HCT116 (cell line): ENCODE measurements at regions not wholly inside any gene's neighbourhood (a gene's known extent, or its start where the extent isn't known, plus 50 kb on each side); places are given as distances from the start of the nearest gene placed in this dataset.

ENCODE experiments used
- ATAC-seq: fragments of 200-7000 bp; cut with Tn5 transposase; 2 replicates; pipeline ENCODE4 v1.9.1; 2020; ENCODE audit warnings: mild to moderate bottlenecking, moderate library complexity
- BruUV-seq: library from RNA; stranded (reverse); fragments of 400-500 nt; replicated peaks from 2 replicates; lab custom pipeline; 2021; lab: Mats Ljungman, UMichigan
- CTCF ChIA-PET: fragments of 300-600 bp; sonication (Branson Sonifier 250); formaldehyde crosslinking; loops from one replicate; lab custom pipeline; 2021; ENCODE audit warnings: antibody characterized with exemption; lab: Charles Lee
- POLR2A ChIA-PET: fragments of 300-600, 350-600 bp; sonication (Branson Sonifier 250); formaldehyde crosslinking; loops from one replicate; lab custom pipeline; 2021; ENCODE audit warnings: antibody characterized with exemption; lab: Charles Lee
- RAD21 ChIA-PET, 2 experiments: fragments of 300-600 bp; sonication (Branson Sonifier 250); formaldehyde crosslinking; loops; one replicate each; lab custom pipeline; 2023; ENCODE audit warnings: low total read pairs in 2 of 2; ENCODE audit not compliant: uncharacterized antibody in 2 of 2, unreplicated experiment in 2 of 2, low non-redundant PET in 1 of 2; lab: Charles Lee
- DNase-seq: peaks from one replicate; pipeline ENCODE4 v3.0.0-alpha.2; 2010; ENCODE audit warnings: low read depth, low spot score
- H2AFZ ChIP-seq: fragments of 200-600 bp; shearing (Covaris generic), sonication (generic); 2 replicates; pipeline ENCODE4 v1.6.1; 2017; ENCODE audit warnings: low read depth, mixed run types, mixed read lengths, antibody characterized with exemption, low read length; ENCODE audit not compliant: poor library complexity, severe bottlenecking
- H3K27ac ChIP-seq: 2 replicates; pipeline ENCODE4 v1.5.1; 2012; ENCODE audit warnings: low read depth, low read length
- H3K27me3 ChIP-seq: fragments of 200-600 bp; sonication (generic); 2 replicates; pipeline ENCODE4 v1.6.1; 2016; ENCODE audit warnings: mixed run types, low read length, mixed read lengths; ENCODE audit not compliant: insufficient read depth
- H3K36me3 ChIP-seq, 2 experiments: fragments of 200-500 bp in 1 of 2; fragments of 200-600 bp in 1 of 2; sonication (Bioruptor generic) in 1 of 2; sonication (generic) in 1 of 2; 2 replicates each; pipeline versions ENCODE4 v1.5.1 to v1.6.1; 2014 to 2016; ENCODE audit warnings: low read length in 2 of 2, inconsistent platforms in 1 of 2, mixed read lengths in 1 of 2, mixed run types in 1 of 2; ENCODE audit not compliant: insufficient read depth in 2 of 2, control insufficient read depth in 1 of 2
- H3K4me1 ChIP-seq, 2 experiments: fragments of 200-600 bp in 1 of 2; sonication (generic) in 1 of 2; 2 replicates each; pipeline versions ENCODE4 v1.5.1 to v1.6.1; 2012 to 2017; ENCODE audit warnings: low read length in 2 of 2, inconsistent platforms in 1 of 2, mild to moderate bottlenecking in 1 of 2, mixed read lengths in 1 of 2, mixed run types in 1 of 2, moderate library complexity in 1 of 2; ENCODE audit not compliant: insufficient read depth in 2 of 2, control insufficient read depth in 1 of 2
- H3K4me2 ChIP-seq: fragments of 200-600 bp; sonication (generic); 2 replicates; pipeline ENCODE4 v1.6.1; 2017; ENCODE audit warnings: mixed run types, low read length, mixed read lengths
- H3K4me3 ChIP-seq, 2 experiments: fragments of 200-600 bp in 1 of 2; sonication (generic) in 1 of 2; replicated peaks in 1 of 2; 2 replicates each; pipeline ENCODE4 v1.5.1; 2011 to 2016; ENCODE audit warnings: low read length in 2 of 2, control low read depth in 1 of 2, low read depth in 1 of 2, mild to moderate bottlenecking in 1 of 2, mixed read lengths in 1 of 2, mixed run types in 1 of 2
- H3K79me2 ChIP-seq: fragments of 200-600 bp; sonication (generic); 2 replicates; pipeline ENCODE4 v1.6.1; 2017; ENCODE audit warnings: mild to moderate bottlenecking, mixed run types, low read length, moderate library complexity, mixed read lengths; ENCODE audit not compliant: insufficient read depth
- H3K9ac ChIP-seq: fragments of 200-600 bp; sonication (generic); 2 replicates; pipeline ENCODE4 v1.6.1; 2016; ENCODE audit warnings: low read length, mixed read lengths
- H3K9me2 ChIP-seq: fragments of 200-600 bp; sonication (generic), shearing (Covaris generic); 2 replicates; pipeline ENCODE4 v1.6.1; 2017; ENCODE audit warnings: mixed run types, mild to moderate bottlenecking, moderate library complexity; ENCODE audit not compliant: insufficient read depth
- H3K9me3 ChIP-seq, 2 experiments: fragments of 200-500 bp in 1 of 2; fragments of 200-600 bp in 1 of 2; sonication (Bioruptor generic) in 1 of 2; sonication (generic) in 1 of 2; 2 replicates each; pipeline ENCODE4 v1.6.1; 2014 to 2017; ENCODE audit warnings: low read length in 2 of 2, mixed read lengths in 2 of 2, inconsistent platforms in 1 of 2, low read depth in 1 of 2, mild to moderate bottlenecking in 1 of 2, mixed run types in 1 of 2, moderate library complexity in 1 of 2; ENCODE audit not compliant: control insufficient read depth in 1 of 2, insufficient read depth in 1 of 2
- H4K20me1 ChIP-seq: fragments of 200-600 bp; sonication (generic), shearing (Covaris generic); 2 replicates; pipeline ENCODE4 v1.6.1; 2017; ENCODE audit warnings: mixed run types, mild to moderate bottlenecking, moderate library complexity; ENCODE audit not compliant: insufficient read depth
- CBX3 ChIP-seq: IDR thresholded peaks from 2 replicates; pipeline ENCODE4 v1.6.1; 2012; ENCODE audit warnings: low read depth
- CEBPB ChIP-seq: IDR thresholded peaks from 2 replicates; pipeline ENCODE4 v1.6.1; 2012; ENCODE audit warnings: low read depth
- EZH2 ChIP-seq: fragments of 200-600 bp; sonication (generic); IDR thresholded peaks from 2 replicates; pipeline ENCODE4 v1.6.1; 2017; ENCODE audit warnings: antibody characterized with exemption, mixed run types
- FOSL1 ChIP-seq: IDR thresholded peaks from 2 replicates; pipeline ENCODE4 v1.6.1; 2012; ENCODE audit warnings: low read depth
- JUND ChIP-seq: IDR thresholded peaks from 2 replicates; pipeline ENCODE4 v1.6.1; 2012
- RAD21 ChIP-seq: IDR thresholded peaks from 2 replicates; pipeline ENCODE4 v1.6.1; 2012; ENCODE audit warnings: low read depth, mild to moderate bottlenecking
- SIN3A ChIP-seq: IDR thresholded peaks from 2 replicates; pipeline ENCODE4 v1.6.1; 2012; ENCODE audit warnings: low read depth
- SP1 ChIP-seq: IDR thresholded peaks from 2 replicates; pipeline ENCODE4 v1.6.1; 2012; ENCODE audit warnings: low read depth
- ZNF274 ChIP-seq: fragments of 200-500 bp; sonication (Bioruptor generic); IDR thresholded peaks from 2 replicates; pipeline ENCODE4 v1.6.1; 2014; ENCODE audit warnings: mild to moderate bottlenecking, low read depth, low read length, inconsistent platforms
- intact Hi-C: fragments of 100-400 bp; cut with micrococcal nuclease; formaldehyde crosslinking; loops from 2 replicates; pipeline ENCODE4 v1.10.0; 2022
- TF ChIP-seq, protein P1 (sequence below): IDR thresholded peaks from 2 replicates; pipeline ENCODE4 v1.6.1; 2011; ENCODE audit warnings: mild to moderate bottlenecking, low read length, moderate library complexity; ENCODE audit not compliant: insufficient replicate concordance; ENCODE audit errors: extremely low read depth
- TF ChIP-seq, protein P2 (sequence below), 3 experiments: fragments of 200-600 bp in 1 of 3; sonication (generic) in 1 of 3; IDR thresholded peaks in 2 of 3; conservative IDR thresholded peaks in 1 of 3; 2 replicates each; pipeline ENCODE4 v1.5.1; 2012 to 2017; ENCODE audit warnings: low read depth in 2 of 3, low read length in 2 of 3, antibody characterized with exemption in 1 of 3, borderline replicate concordance in 1 of 3, control low read depth in 1 of 3, mild to moderate bottlenecking in 1 of 3, mixed read lengths in 1 of 3, mixed run types in 1 of 3, moderate library complexity in 1 of 3; ENCODE audit not compliant: insufficient read depth in 1 of 3
- TF ChIP-seq, protein P3 (sequence below): IDR thresholded peaks from 2 replicates; pipeline ENCODE4 v1.6.1; 2012; ENCODE audit warnings: low read depth

- intact Hi-C loops = loop anchor here (5.0 to 10.0 kb wide), 3 partner anchors 297 to 1114 kb away; no protein-coding TSS in a partner anchor
- Histone ChIP-seq H3K27ac (no peak overlapping the region), H3K4me3 (no peak overlapping the region), H3K27me3 (peaks cover 8% of the 10 kb centered on the region; the same call in 1 of the 2 replicates), H3K4me1 (0 out of 4 replicates have a peak, but pooled peaks cover 0 to 4% of the 10 kb centered on the region in 2 experiments), H4K20me1 (no peaks in the 10 kb centered on the region), H3K36me3 (no peaks in the 10 kb centered on the region), H3K9me2 (no peaks in the 10 kb centered on the region), H3K9me3 (no peaks in the 10 kb centered on the region), H3K9ac (no peak overlapping the region), H3K79me2 (no peaks in the 10 kb centered on the region), H3K4me2 (no peak overlapping the region), H2AFZ (no peak overlapping the region)
- ATAC-seq (no peak), DNase-seq (no peak)
- ChIA-PET CTCF (no interaction called here), RAD21 (no interaction called here), POLR2A (no interaction called here)
- TF ChIP-seq CBX3 (no peak), FOSL1 (no peak), JUND (no peak), SP1 (no peak), EZH2 (no peak), RAD21 (no peak), SIN3A (no peak), ZNF274 (no peak), CEBPB (no peak)
- TF ChIP-seq, protein P1, sequence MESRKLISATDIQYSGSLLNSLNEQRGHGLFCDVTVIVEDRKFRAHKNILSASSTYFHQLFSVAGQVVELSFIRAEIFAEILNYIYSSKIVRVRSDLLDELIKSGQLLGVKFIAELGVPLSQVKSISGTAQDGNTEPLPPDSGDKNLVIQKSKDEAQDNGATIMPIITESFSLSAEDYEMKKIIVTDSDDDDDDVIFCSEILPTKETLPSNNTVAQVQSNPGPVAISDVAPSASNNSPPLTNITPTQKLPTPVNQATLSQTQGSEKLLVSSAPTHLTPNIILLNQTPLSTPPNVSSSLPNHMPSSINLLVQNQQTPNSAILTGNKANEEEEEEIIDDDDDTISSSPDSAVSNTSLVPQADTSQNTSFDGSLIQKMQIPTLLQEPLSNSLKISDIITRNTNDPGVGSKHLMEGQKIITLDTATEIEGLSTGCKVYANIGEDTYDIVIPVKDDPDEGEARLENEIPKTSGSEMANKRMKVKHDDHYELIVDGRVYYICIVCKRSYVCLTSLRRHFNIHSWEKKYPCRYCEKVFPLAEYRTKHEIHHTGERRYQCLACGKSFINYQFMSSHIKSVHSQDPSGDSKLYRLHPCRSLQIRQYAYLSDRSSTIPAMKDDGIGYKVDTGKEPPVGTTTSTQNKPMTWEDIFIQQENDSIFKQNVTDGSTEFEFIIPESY = no peak
- TF ChIP-seq, protein P2, sequence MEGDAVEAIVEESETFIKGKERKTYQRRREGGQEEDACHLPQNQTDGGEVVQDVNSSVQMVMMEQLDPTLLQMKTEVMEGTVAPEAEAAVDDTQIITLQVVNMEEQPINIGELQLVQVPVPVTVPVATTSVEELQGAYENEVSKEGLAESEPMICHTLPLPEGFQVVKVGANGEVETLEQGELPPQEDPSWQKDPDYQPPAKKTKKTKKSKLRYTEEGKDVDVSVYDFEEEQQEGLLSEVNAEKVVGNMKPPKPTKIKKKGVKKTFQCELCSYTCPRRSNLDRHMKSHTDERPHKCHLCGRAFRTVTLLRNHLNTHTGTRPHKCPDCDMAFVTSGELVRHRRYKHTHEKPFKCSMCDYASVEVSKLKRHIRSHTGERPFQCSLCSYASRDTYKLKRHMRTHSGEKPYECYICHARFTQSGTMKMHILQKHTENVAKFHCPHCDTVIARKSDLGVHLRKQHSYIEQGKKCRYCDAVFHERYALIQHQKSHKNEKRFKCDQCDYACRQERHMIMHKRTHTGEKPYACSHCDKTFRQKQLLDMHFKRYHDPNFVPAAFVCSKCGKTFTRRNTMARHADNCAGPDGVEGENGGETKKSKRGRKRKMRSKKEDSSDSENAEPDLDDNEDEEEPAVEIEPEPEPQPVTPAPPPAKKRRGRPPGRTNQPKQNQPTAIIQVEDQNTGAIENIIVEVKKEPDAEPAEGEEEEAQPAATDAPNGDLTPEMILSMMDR (IDR thresholded peaks at IDR 0.05 in 2 of 3, conservative IDR thresholded peaks at IDR 0.05 in 1 of 3; ENCODE audit: borderline replicate concordance in 1 of 3, insufficient read depth in 1 of 3, low read depth in 2 of 3, low read length in 2 of 3) = no peak
- TF ChIP-seq, protein P3, sequence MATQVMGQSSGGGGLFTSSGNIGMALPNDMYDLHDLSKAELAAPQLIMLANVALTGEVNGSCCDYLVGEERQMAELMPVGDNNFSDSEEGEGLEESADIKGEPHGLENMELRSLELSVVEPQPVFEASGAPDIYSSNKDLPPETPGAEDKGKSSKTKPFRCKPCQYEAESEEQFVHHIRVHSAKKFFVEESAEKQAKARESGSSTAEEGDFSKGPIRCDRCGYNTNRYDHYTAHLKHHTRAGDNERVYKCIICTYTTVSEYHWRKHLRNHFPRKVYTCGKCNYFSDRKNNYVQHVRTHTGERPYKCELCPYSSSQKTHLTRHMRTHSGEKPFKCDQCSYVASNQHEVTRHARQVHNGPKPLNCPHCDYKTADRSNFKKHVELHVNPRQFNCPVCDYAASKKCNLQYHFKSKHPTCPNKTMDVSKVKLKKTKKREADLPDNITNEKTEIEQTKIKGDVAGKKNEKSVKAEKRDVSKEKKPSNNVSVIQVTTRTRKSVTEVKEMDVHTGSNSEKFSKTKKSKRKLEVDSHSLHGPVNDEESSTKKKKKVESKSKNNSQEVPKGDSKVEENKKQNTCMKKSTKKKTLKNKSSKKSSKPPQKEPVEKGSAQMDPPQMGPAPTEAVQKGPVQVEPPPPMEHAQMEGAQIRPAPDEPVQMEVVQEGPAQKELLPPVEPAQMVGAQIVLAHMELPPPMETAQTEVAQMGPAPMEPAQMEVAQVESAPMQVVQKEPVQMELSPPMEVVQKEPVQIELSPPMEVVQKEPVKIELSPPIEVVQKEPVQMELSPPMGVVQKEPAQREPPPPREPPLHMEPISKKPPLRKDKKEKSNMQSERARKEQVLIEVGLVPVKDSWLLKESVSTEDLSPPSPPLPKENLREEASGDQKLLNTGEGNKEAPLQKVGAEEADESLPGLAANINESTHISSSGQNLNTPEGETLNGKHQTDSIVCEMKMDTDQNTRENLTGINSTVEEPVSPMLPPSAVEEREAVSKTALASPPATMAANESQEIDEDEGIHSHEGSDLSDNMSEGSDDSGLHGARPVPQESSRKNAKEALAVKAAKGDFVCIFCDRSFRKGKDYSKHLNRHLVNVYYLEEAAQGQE = no peak
- no TSS peak for BruUV-seq
These were observed 305.1 kb downstream of the TTC6 start for GRCh38 chr14:37900561-37900960.
